SK-N-SH (cell line): ENCODE measurements at regions not wholly inside any gene's neighbourhood (a gene's known extent, or its start where the extent isn't known, plus 50 kb on each side); places are given as distances from the start of the nearest gene placed in this dataset.

Experiments used
- CTCF ChIA-PET: fragments of 300-600, 350-600 bp; formaldehyde crosslinking; extraction: SDS; loops from one replicate; lab custom pipeline; 2021; lab: Yijun Ruan, JAX
- POLR2A ChIA-PET: fragments of 350-600 bp; sonication (Branson Sonifier 250); formaldehyde crosslinking; extraction: SDS; loops from one replicate; lab custom pipeline; 2020; ENCODE audit warnings: antibody characterized with exemption, inconsistent platforms; lab: Yijun Ruan, JAX
- DNase-seq: peaks from one replicate; pipeline ENCODE4 v3.0.0; 2012
- H2AFZ ChIP-seq: fragments of 200-600 bp; sonication (generic); 2 replicates; pipeline ENCODE4 v1.8.1; 2016; ENCODE audit warnings: antibody characterized with exemption, mild to moderate bottlenecking, low read depth
- H3F3A ChIP-seq: fragments of 200-600 bp; sonication (generic); replicated peaks from 2 replicates; pipeline ENCODE3; 2016; ENCODE audit warnings: antibody characterized with exemption, mild to moderate bottlenecking; ENCODE audit not compliant: insufficient read depth
- H3K27ac ChIP-seq, 2 experiments: fragments of 200-500 bp in 1 of 2; fragments of 200-600 bp in 1 of 2; sonication (Bioruptor generic) in 1 of 2; sonication (generic), shearing (Covaris generic) in 1 of 2; 2 replicates each; pipeline versions ENCODE4 v1.5.1 to v1.6.1; 2014 to 2016; ENCODE audit warnings: low read depth in 2 of 2, inconsistent platforms in 1 of 2, low read length in 1 of 2, mild to moderate bottlenecking in 1 of 2, mixed read lengths in 1 of 2
- H3K27me3 ChIP-seq: fragments of 200-600 bp; sonication (generic), shearing (Covaris generic); 2 replicates; pipeline ENCODE4 v1.6.1; 2016; ENCODE audit warnings: mixed run types; ENCODE audit not compliant: insufficient read depth
- H3K36me3 ChIP-seq, 2 experiments: fragments of 200-500 bp in 1 of 2; fragments of 200-600 bp in 1 of 2; sonication (Bioruptor generic) in 1 of 2; sonication (generic) in 1 of 2; replicated peaks in 1 of 2; 2 replicates each; pipeline versions ENCODE3 to v1.5.1; 2014 to 2016; ENCODE audit warnings: low read length in 1 of 2, mild to moderate bottlenecking in 1 of 2; ENCODE audit not compliant: insufficient read depth in 2 of 2, control insufficient read depth in 1 of 2
- H3K4me1 ChIP-seq, 2 experiments: fragments of 200-500 bp in 1 of 2; fragments of 200-600 bp in 1 of 2; sonication (Bioruptor generic) in 1 of 2; sonication (generic), shearing (Covaris generic) in 1 of 2; 2 replicates each; pipeline versions ENCODE4 v1.5.1 to v1.6.1; 2014 to 2016; ENCODE audit warnings: low read depth in 1 of 2, low read length in 1 of 2, mixed run types in 1 of 2; ENCODE audit not compliant: insufficient read depth in 2 of 2, control insufficient read depth in 1 of 2
- H3K4me2 ChIP-seq: fragments of 200-600 bp; sonication (generic), shearing (Covaris generic); 2 replicates; pipeline ENCODE4 v1.6.1; 2017; ENCODE audit warnings: mixed run types
- H3K4me3 ChIP-seq, 2 experiments: fragments of 200-500 bp in 1 of 2; fragments of 200-600 bp in 1 of 2; sonication (Bioruptor generic) in 1 of 2; sonication (generic), shearing (Covaris generic) in 1 of 2; 2 replicates each; pipeline versions ENCODE4 v1.5.1 to v1.8.1; 2014 to 2016; ENCODE audit warnings: low read depth in 2 of 2, inconsistent platforms in 1 of 2, low read length in 1 of 2, mild to moderate bottlenecking in 1 of 2, mixed read lengths in 1 of 2, moderate library complexity in 1 of 2
- H3K79me2 ChIP-seq: fragments of 200-600 bp; sonication (generic); 2 replicates; pipeline ENCODE4 v1.8.1; 2017; ENCODE audit warnings: mild to moderate bottlenecking; ENCODE audit not compliant: insufficient read depth
- H3K9ac ChIP-seq: fragments of 200-600 bp; sonication (generic); 2 replicates; pipeline ENCODE4 v1.6.1; 2017; ENCODE audit warnings: mixed run types
- H3K9me2 ChIP-seq: fragments of 200-600 bp; sonication (generic); 2 replicates; pipeline ENCODE4 v1.6.1; 2017; ENCODE audit warnings: mixed run types
- H3K9me3 ChIP-seq: fragments of 200-600 bp; sonication (generic); 2 replicates; pipeline ENCODE4 v1.6.1; 2017; ENCODE audit warnings: mixed run types, mild to moderate bottlenecking, moderate library complexity
- H4K20me1 ChIP-seq: fragments of 200-600 bp; sonication (generic); 2 replicates; pipeline ENCODE4 v1.6.1; 2017; ENCODE audit warnings: mild to moderate bottlenecking, mixed run types; ENCODE audit not compliant: insufficient read depth
- EP300 ChIP-seq, 2 experiments: IDR thresholded peaks; 2 replicates each; pipeline versions ENCODE4 v1.4.0 to v1.6.1; 2012; ENCODE audit warnings: borderline replicate concordance in 1 of 2, low read depth in 1 of 2, low read length in 1 of 2
- EZH2phosphoT487 ChIP-seq: fragments of 200-600 bp; sonication (generic); IDR thresholded peaks from 2 replicates; pipeline ENCODE4 v1.6.1; 2017; ENCODE audit warnings: low read depth, mixed run types, mild to moderate bottlenecking, antibody characterized with exemption, moderate library complexity, borderline replicate concordance
- FOXM1 ChIP-seq: IDR thresholded peaks from 2 replicates; pipeline ENCODE4 v1.4.0; 2012; ENCODE audit warnings: low read depth, mild to moderate bottlenecking
- GATA2 ChIP-seq: sonication (generic); formaldehyde crosslinking; IDR thresholded peaks from 2 replicates; pipeline ENCODE4 v1.5.0; 2020; ENCODE audit warnings: mild to moderate bottlenecking, missing genetic modification reagents
- IRF3 ChIP-seq: fragments of 150-350 bp; IDR thresholded peaks from 2 replicates; pipeline ENCODE4 v1.6.1; 2016; ENCODE audit warnings: mild to moderate bottlenecking, low read depth, low read length
- JUND ChIP-seq: IDR thresholded peaks from 2 replicates; pipeline ENCODE4 v1.4.0; 2012
- NRF1 ChIP-seq: IDR thresholded peaks from 2 replicates; pipeline ENCODE4 v1.6.1; 2012; ENCODE audit warnings: low read depth, mild to moderate bottlenecking, low read length
- PBX3 ChIP-seq: IDR thresholded peaks from 2 replicates; pipeline ENCODE4; 2012
- POLR2AphosphoS5 ChIP-seq: IDR thresholded peaks from 2 replicates; pipeline ENCODE4 v1.6.1; 2012; ENCODE audit warnings: low read depth, low read length
- RAD21 ChIP-seq: IDR thresholded peaks from 2 replicates; pipeline ENCODE4 v1.6.1; 2012; ENCODE audit warnings: mild to moderate bottlenecking, low read length
- REST ChIP-seq: IDR thresholded peaks from 2 replicates; pipeline ENCODE4 v1.6.1; 2012; ENCODE audit warnings: mild to moderate bottlenecking, low read depth, low read length, moderate library complexity
- RXRA ChIP-seq: IDR thresholded peaks from 2 replicates; pipeline ENCODE4 v1.4.0; 2012; ENCODE audit warnings: low read depth, mild to moderate bottlenecking, borderline replicate concordance
- SIN3A ChIP-seq: IDR thresholded peaks from 2 replicates; pipeline ENCODE4 v1.6.1; 2012; ENCODE audit warnings: low read depth, mild to moderate bottlenecking, low read length, moderate library complexity, borderline replicate concordance
- TAF1 ChIP-seq: IDR thresholded peaks from 2 replicates; pipeline ENCODE4 v1.6.1; 2012; ENCODE audit warnings: low read depth, mild to moderate bottlenecking, low read length, moderate library complexity, borderline replicate concordance
- USF1 ChIP-seq: IDR thresholded peaks from 2 replicates; pipeline ENCODE4 v1.4.0; 2012; ENCODE audit warnings: low read depth, borderline replicate concordance
- YY1 ChIP-seq: IDR thresholded peaks from 2 replicates; pipeline ENCODE4 v1.4.0; 2012; ENCODE audit warnings: low read depth, mild to moderate bottlenecking
- WGBS: methylation state at CpG from one replicate; pipeline ENCODE4 v1.1.6; 2017; ENCODE audit warnings: low lambda C conversion rate; 5-methylcytosine and 5-hydroxymethylcytosine counted together

GRCh38 chr1:30032302-30032701, 691.1 kb downstream of the MATN1 start (continued):
- no peak for TF ChIP-seq USF1
- no peak for TF ChIP-seq IRF3
- no peak for TF ChIP-seq REST
- TF ChIP-seq RAD21 = no peak
- no peak for TF ChIP-seq EZH2phosphoT487
- TF ChIP-seq YY1 = no peak
- no peak for TF ChIP-seq POLR2AphosphoS5
- TF ChIP-seq SIN3A = no peak

GRCh38 chr1:30029677-30030076, 693.7 kb downstream of the MATN1 start:
- Histone ChIP-seq H3K27ac (no peak overlapping the region), H2AFZ (no peak overlapping the region), H3K79me2 (no peaks in the 10 kb centered on the region), H3K4me2 (no peak overlapping the region), H3K4me3 (no peak overlapping the region), H4K20me1 (no peaks in the 10 kb centered on the region), H3K9me3 (no peaks in the 10 kb centered on the region), H3F3A (no peaks in the 10 kb centered on the region), H3K9ac (no peak overlapping the region), H3K36me3 (no peaks in the 10 kb centered on the region), H3K4me1 (peaks cover 0 to 6% of the 10 kb centered on the region in 2 experiments; a peak in 1 of 4 replicates), H3K27me3 (no peaks in the 10 kb centered on the region), H3K9me2 (no peaks in the 10 kb centered on the region)
- WGBS = 0% methylated on average over 1 of the region's 1 CpG
- TF ChIP-seq EZH2phosphoT487 (no peak), FOXM1 (no peak), RAD21 (no peak), YY1 (no peak), EP300 (IDR thresholded peaks at IDR 0.05; ENCODE audit: borderline replicate concordance in 1 of 2, low read depth in 1 of 2, low read length in 1 of 2) (no peak), GATA2 (no peak), PBX3 (no peak), RXRA (no peak), TAF1 (no peak), JUND (no peak), NRF1 (no peak)
- DNase-seq = no peak
- CTCF ChIA-PET = interaction anchor here (1.0 to 1.4 kb wide), 2 partner anchors 35 to 82 kb away, joined by 3 to 4 read pairs; no protein-coding TSS in a partner anchor
- POLR2A ChIA-PET = no interaction called here
